GM21529 (cell line): ENCODE measurements at regions not wholly inside any gene's neighbourhood (a gene's known extent, or its start where the extent isn't known, plus 50 kb on each side); places are given as distances from the start of the nearest gene placed in this dataset.

ENCODE experiments used
- ATAC-seq: cut with Tn5 transposase; IDR thresholded peaks from one replicate; pipeline ENCODE4 v1.9.1; 2021; ENCODE audit not compliant: unreplicated experiment

DNA sequence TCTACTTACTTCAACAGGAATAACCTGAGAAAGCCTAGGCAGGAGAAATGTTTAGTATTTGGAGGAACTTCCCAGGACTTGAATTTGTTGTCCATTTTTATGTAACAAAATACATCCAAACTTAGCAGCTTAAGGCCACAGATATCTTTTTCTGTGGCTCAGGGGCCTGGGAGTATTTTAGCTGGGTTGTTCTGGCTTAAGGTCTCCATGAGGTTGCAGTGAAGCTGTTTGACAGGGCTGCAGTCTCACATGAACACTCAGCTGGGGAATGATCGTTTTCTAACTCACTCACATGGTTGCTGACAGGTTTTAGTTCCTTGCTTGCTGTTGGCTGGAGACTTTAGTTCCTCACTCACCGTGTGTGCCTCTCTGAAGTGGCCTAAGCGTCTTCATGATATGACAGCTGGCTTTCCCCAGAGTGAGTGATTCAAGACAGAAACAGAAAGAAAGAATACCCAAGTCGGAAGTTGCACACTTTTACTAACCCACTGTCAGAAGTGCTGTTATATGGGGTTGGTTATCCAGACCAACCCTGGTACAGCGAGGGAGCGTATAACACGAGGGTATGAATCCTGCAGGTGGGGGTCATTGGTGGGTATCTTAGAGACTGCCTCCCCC, 229.7 kb upstream of the TBL1XR1 start:
- ATAC-seq: peak; percentile 100

DNA sequence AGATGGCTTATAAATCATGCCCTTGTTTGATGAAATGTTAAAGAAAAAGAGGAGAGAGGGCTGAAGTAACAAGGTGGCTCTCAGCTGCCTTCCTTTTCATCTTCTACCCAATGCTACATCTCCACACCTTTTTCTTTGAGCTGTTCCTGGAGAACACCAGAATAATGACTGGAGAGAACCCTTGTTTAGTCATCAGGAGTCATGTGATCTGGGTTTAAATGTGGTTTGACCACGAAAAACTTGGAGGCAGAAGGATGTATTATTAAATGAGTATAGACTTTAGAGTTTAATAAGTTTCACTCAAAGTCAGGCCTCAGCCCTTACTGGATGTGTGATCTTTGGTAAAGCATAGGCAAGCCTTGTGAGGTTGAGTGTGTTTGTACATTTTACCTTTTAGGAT, 230.3 kb upstream of the TBL1XR1 start:
- peak; percentile 8 for ATAC-seq

- ATAC-seq: no peak
Measured at GRCh38 chr3:177429079-177429478, 231.8 kb upstream of the TBL1XR1 start.

DNA sequence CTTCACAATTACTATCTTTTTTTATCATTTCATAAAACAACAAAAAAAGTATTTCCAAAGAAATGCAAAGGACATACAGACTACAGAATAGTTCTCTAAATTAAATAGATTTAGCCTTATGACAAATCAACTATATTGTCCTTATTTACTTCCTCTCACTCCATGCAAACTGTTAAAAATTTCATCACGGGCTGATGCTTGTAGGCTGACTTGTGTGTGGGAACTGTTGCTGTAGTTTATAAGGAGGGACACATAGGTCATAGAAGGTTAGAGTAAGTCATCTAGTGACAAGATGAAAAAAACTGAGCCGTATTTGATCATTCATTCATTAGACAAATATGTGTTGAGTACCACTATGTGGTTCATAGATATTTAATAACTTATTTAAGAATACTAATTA, 232.5 kb upstream of the TBL1XR1 start:
- no peak for ATAC-seq

DNA sequence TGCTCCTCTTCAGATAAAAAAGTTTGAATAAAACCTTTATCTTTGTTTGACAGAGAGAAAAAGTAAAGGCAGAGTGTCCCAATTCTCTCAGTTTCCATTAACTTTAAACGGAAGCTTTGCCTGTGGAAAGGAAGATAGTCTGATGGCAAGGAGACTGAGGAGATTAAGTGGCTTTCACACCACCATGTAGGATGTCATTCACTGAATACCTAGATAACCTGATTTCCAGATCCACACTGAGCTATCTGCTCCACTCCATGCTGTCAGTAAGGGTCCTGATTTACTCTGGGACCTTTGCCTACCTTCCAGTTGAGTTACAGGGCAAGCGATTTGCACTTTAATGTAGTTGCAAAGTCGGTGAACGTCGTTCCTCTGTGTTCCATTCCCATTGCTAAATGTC, 233.4 kb upstream of the TBL1XR1 start:
- ATAC-seq: no peak

- ATAC-seq: no peak
Measured at GRCh38 chr3:177431525-177432176, 234.4 kb upstream of the TBL1XR1 start.

DNA sequence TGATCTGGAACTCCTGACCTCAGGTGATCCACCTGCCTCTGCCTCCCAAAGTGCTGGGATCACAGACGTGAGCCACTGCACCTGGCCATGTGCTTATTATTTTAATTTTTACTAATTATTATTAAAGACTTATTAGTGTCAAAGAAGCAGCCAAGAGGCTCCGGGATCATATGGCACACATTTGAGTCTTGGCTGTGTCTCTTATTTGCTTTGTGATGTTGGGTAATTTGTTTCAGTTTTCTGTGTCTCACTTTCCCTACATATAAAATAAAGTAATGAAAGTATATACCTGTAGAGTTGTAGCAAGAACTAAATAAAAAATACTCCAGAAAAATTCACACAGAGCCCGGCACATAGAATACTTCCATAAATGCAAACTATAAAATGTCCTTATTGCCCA, 238.0 kb upstream of the TBL1XR1 start:
- no peak for ATAC-seq

- ATAC-seq: no peak
Measured at GRCh38 chr3:177437513-177438337, 240.4 kb upstream of the TBL1XR1 start.

DNA sequence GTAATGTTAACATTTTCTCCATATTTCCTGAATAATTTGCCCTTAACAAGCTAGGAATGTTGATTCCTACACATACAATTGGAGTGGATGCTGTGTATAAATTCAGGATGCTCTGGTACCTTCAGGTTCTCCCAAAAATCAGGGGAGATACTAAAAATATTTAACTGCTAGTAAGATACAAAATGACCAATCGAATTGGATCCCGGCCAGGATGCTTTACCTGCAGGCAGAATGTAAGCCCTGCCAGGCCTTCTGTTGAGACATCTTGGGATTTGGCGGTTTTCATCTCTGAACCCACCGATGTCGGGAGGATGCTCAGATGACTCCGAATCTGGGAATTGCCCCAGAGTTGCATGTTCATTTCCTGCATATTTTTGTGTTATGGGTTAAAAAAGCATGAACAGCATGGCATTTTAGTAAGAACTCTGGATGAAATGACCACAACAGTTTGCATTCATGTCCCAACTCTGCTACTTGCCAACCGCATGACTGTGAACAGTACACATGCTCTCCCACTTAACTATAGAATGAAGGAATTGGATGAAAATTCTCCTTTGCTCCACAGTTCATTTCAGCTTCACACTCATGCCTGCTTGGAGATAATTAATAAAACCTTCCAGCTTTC, 241.4 kb upstream of the TBL1XR1 start:
- no peak for ATAC-seq

- no peak for ATAC-seq
Measured at GRCh38 chr3:177439694-177440269, 242.5 kb upstream of the TBL1XR1 start.

DNA sequence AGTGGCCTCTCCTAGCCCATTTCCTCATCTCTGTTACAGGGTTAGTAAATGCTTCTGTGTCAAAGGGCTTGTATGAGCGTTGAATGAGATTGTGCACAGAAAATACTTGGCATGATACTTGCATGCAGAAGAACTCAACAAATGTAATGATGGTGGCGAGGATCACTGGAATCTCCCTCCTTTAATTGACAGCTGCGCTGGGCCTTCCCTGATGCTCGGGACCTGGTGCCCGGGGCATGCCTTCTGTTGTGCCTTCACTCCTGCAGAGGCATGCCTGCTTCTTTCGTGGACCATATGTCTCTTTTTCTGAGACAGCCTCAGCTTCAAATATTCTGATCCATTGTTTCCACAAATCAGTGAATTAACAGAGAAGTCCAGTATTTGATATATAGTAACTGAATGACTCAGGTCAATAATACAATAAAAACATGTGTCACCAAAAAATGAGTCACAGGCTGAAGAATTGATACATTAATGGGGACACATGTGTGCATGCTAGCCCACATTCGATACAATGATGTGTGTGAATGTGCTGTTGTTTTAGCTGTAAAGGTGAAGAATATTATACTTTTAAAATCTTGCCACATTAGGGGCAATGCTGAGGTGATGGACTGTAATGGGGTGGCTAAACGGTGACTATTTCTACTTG, 243.3 kb upstream of the TBL1XR1 start:
- no peak for ATAC-seq

DNA sequence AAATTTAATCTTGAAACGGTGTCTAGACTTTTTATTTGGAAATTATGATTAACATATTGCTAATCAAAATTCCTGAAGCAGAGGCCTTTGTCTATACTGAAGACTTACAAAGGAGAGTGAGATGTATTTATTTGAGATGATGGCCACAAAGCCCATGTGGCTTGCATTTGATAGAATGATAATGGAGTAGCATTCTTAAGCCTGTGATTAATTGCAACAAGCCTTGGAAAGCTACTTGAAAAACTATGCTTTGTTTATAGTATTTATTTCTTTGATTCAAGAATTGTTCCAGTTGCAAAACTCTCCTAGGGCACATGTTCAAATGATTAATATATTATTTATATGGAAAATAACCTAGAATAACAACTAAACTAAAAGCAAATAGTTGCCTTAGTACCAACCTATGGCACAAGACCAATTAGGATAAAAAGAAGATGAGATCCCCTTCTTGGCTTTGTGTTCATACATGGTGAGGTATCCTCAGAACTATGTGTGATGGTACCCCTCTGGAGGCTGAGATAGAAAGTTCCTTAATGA, 244.1 kb upstream of the TBL1XR1 start:
- no peak for ATAC-seq

DNA sequence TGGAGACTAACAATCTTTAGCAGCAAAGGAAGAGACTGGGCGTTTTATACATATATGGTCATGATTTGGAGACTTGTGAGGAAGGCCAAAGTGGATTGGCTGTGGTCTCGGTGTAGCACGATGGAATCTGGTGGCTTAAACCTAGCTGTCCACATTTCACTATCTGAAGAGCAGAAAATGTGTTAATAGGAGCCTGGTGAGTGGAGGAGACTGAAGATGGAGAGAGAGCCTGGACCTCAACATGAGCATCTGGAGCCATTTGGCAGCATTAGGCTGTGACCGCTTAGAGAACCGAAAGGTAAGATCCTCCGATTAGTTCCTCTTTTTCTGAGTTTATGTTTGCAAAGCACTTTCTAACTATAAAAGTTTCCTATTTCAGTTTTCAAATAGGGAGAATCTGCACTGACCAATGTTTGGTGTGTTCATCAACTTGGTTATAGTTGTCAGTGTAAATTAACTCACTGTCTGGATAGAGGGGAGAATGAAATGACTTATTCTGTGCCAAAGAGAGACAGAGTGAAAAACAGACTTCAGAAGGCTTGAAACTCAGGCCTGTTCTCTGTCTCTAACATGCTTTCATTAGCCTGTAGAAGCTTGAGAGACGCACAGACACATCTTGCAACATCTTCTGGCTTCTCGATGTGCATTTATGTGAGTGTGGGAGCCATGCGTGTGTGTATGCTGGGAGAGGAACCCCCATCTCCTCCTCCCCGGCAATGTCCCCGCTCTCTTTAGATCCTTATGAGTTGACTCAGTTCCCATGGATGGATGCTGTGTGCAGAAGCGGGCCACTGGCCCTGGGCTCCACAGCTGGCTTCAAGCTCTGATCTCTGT, 244.7 kb upstream of the TBL1XR1 start:
- peak; percentile 97 for ATAC-seq

- ATAC-seq: no peak
Measured at GRCh38 chr3:177443469-177443868, 246.2 kb upstream of the TBL1XR1 start.

GRCh38 chr3:177444696-177445095, 247.4 kb upstream of the TBL1XR1 start:
- no peak for ATAC-seq

DNA sequence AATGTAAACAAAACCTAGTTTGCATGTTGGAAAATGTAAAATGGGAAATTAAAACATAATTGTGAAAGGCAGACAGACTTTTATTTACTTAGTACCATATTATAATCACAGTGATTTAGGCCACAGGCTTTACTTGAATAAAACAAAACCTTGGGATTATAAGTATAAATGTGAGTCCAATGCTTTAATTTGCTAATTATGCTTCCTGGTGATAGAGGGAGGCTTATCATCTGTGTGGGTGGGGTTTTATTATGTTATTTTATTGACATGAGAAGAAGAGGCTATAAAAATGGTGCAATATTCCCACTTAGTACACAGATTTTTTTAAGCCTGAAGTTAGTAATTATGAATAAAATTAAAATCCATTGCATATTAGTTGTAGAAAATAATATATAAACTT, 248.3 kb upstream of the TBL1XR1 start:
- no peak for ATAC-seq

DNA sequence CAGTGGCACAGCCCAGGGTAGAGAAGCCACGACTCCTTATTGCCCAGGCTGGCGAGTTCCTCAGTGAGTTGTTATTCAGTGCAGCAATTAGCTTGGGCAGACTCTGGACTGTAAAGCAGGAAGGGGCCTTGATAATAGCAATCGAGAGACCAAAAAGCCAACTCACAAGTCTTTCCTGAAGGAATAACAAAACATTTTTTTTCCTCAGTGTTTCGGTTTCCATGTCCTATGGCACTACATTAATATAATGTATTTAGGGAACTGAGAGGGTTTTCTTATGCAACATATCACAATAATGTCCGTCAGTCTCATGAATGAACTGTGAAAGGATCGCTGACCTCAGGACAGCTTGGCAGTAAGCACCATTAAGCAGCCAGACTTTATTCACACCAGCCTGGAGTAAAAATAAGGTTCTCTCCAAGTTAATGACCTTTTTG, 248.9 kb upstream of the TBL1XR1 start:
- ATAC-seq: no peak

- no peak for ATAC-seq
Measured at GRCh38 chr3:177447938-177448337, 250.7 kb upstream of the TBL1XR1 start.

DNA sequence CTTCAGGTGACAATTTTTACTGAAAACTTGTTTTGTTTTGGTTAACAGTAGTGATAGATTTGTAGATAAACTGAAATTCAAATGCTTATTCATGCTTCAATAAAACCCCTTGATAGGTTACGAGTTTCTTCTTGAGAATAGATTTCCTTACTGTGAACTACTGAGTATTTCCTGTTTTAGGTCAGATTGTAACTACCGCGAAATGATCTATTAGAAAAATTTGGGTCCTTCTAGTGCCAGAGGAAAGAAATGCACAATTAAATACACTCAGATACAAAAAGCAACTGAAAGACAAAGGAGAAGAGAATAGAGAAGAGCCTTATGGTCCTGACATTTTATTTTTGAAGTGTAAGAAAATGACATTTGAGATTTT, 251.7 kb upstream of the TBL1XR1 start:
- ATAC-seq: peak; percentile 31
